Mesodermal cell (in vitro differentiated cells): ENCODE measurements at regions not wholly inside any gene's neighbourhood (a gene's known extent, or its start where the extent isn't known, plus 50 kb on each side); places are given as distances from the start of the nearest gene placed in this dataset.

Source experiments
- H3K27ac ChIP-seq: 2 replicates; pipeline ENCODE4 v1.7.0; 2013; ENCODE audit warnings: mild to moderate bottlenecking, low read depth, low read length, moderate library complexity; ENCODE audit not compliant: severe bottlenecking
- H3K36me3 ChIP-seq: 2 replicates; pipeline ENCODE4 v1.7.1; 2013; ENCODE audit warnings: mild to moderate bottlenecking, low read length, moderate library complexity; ENCODE audit not compliant: control insufficient read depth, insufficient read depth
- H3K4me1 ChIP-seq: one replicate; pipeline ENCODE4 v1.7.1; 2013; ENCODE audit warnings: mild to moderate bottlenecking, low read length; ENCODE audit not compliant: insufficient read depth, control insufficient read depth, poor library complexity, severe bottlenecking
- H3K4me3 ChIP-seq: 2 replicates; pipeline ENCODE4 v1.7.0; 2013; ENCODE audit warnings: low read length, control low read depth, mild to moderate bottlenecking; ENCODE audit not compliant: insufficient read depth, poor library complexity, severe bottlenecking; ENCODE audit errors: extremely low read depth
- H3K9me3 ChIP-seq: 2 replicates; pipeline ENCODE4 v1.7.1; 2013; ENCODE audit warnings: mild to moderate bottlenecking, low read length, moderate library complexity; ENCODE audit not compliant: control insufficient read depth
- WGBS, 2 experiments: methylation state at CpG; one replicate each; pipeline ENCODE4 v1.1.5; 2013; ENCODE audit warnings: missing lambda C conversion rate in 2 of 2; ENCODE audit not compliant: insufficient coverage in 2 of 2; 5-methylcytosine and 5-hydroxymethylcytosine counted together

DNA sequence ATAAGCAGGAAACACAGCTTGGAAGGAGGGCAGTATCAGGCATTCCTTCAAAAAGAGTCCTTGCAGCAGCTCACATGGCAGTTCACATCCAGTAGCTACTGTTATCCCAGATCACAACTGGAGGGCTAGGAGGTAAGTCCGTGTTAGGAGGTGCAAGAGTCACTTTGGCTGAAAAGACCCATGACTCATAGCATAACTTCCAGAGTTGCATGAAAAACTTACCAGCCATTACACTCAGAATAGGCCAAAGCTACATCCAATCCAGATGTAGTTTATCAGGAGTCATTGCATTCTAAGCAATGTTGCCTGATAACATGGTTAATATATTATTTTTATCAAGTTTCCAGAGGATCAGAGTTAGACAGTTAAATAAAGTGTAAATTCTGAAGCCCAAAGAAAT, 1126.4 kb upstream of the SEMA6A start:
- Histone ChIP-seq H3K9me3 (no peaks in the 10 kb centered on the region), H3K4me3 (no peak overlapping the region), H3K36me3 (no peaks in the 10 kb centered on the region), H3K27ac (no peak overlapping the region), H3K4me1 (no peaks in the 10 kb centered on the region)
- WGBS, 2 experiments = 100% methylated on average over 1 of the region's 1 CpG; no CpG with 5 or more reads in 1 of the 2 experiments

DNA sequence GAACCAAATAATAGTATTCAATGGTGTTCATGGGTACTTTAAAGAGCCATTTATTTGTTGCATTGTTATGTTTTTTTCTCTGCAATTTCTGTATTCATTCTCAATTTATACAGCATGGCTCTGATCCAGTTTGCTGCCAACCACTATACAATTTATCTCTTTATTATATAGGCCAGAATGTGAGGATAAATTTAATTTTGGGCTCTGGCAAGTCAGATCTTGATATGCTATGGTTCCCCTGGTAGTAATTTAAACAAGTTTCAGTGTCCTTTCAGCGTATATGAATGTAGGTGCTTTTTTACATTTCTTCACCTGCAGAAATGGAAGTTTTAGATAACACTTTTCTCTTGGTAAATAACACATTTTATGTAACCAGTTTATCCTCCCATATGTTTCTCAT, 1118.0 kb upstream of the SEMA6A start:
- Histone ChIP-seq H3K4me1 (no peaks in the 10 kb centered on the region), H3K4me3 (no peak overlapping the region), H3K9me3 (no peaks in the 10 kb centered on the region), H3K27ac (no peak overlapping the region), H3K36me3 (no peaks in the 10 kb centered on the region)
- WGBS, 2 experiments = no CpG with 5 or more reads among the region's 1 CpG

DNA sequence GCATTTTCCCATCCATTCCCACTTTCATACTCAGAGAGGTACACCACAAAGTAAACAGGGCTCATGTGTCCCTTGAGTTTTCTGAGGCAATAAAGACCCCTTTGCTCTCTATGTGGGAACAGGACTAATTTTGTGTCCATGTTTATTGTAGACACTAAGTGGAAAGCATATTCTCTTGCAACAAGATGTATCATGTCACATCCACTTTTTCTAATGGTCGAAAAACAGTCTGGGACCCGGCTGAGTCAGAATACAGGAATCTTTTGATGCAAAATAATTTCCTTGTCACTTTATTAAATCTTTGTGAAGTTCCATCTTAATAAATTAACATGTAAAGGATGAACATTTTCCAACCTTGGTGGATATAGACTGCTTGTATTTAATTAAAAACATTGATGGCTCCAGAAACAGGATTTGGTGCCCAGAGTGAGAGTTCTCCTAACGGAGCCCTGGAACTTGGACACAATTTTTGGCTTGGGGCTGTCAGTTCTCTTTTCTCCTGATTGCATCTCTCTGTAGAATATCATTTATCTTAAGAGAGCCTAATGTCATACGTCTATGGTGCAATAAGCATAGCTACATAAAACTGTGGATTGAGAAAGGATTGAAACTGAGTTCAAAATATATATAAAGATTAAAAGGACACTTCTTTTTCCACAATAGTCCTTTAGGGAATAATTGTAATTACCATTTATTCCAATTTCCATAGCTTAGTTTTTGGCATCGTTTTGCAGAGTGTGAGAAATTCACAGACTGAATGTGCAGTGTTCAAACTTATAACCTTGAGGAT, 1116.7 kb upstream of the SEMA6A start:
- no peaks in the 10 kb centered on the region for H3K4me1 ChIP-seq
- no peak overlapping the region for H3K27ac ChIP-seq
- no peak overlapping the region for H3K4me3 ChIP-seq
- H3K36me3 ChIP-seq = no peaks in the 10 kb centered on the region
- 88 to 100% methylated on average over 1 of the region's 5 CpGs for WGBS, 2 experiments
- no peaks in the 10 kb centered on the region for H3K9me3 ChIP-seq

DNA sequence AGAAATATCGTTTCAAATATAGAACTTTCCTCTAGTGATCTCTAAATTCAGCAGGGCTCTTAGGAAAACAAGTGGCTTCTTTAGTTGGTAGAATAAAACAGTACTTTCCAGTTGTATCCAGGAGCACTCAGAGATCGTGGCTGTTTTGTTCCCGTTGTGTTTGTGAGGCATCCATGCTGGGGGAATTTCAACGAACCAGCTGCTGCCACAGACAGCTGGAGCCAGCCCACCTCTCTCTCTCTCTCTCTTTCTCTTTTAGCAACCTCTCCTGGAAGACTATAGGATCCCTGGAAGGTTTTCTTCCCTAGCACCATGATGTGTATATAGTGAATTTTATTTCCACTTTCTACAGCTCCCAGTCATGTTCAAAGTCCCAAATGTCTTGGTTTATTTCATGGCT, 1116.0 kb upstream of the SEMA6A start:
- Histone ChIP-seq H3K36me3 (no peaks in the 10 kb centered on the region), H3K9me3 (no peaks in the 10 kb centered on the region), H3K27ac (no peak overlapping the region), H3K4me3 (no peak overlapping the region), H3K4me1 (no peaks in the 10 kb centered on the region)
- 88% methylated on average over 3 of the region's 4 CpGs; no CpG with 5 or more reads in 1 of the 2 experiments for WGBS, 2 experiments

DNA sequence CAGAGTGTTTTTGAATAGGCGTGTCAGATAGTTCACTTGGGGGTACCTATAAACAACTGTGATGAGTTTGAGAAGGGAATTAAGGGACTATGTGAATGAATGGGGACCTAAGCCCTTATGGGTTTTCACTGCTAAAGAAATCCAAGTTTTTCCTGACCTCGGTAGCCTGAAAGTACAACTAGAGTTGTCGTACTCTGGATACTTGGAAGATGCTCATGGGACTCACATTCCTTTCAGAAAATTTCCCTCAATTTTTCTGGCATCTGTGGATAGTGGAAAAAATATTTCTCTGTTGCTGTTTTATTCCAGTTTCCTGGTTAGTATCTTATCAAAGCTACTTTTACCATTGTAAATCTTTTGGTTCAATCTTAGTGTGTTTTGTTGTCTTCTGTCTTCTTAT, 1112.3 kb upstream of the SEMA6A start:
- WGBS, 2 experiments = 95 to 100% methylated on average over 2 to 3 of the region's 3 CpGs

DNA sequence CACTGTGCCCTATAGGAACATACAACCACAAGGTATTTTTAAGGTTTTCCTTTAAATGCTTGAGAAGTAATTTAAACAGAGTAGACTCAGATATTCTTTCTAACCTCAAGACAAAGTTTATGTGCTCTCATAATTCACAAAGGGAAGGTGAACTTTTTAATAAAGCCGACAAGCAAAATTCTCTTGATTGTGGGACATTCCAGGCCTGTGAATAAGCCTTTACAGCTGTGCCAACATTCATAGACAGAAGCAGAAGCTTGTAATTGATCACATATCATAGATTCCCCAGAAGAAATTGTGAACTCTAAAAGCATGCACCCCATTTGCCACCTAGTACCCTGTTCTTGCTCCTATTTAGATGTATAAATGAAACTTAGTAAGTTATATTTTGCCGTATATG, 1107.8 kb upstream of the SEMA6A start:
- 78 to 100% methylated on average over 1 of the region's 2 CpGs for WGBS, 2 experiments
- H3K4me1 ChIP-seq = no peaks in the 10 kb centered on the region
- no peaks in the 10 kb centered on the region for H3K9me3 ChIP-seq
- no peak overlapping the region for H3K4me3 ChIP-seq
- H3K27ac ChIP-seq = no peak overlapping the region
- H3K36me3 ChIP-seq = no peaks in the 10 kb centered on the region

More for the DNA sequence above, 1112.3 kb upstream of the SEMA6A start:
- Histone ChIP-seq H3K4me1 (no peaks in the 10 kb centered on the region), H3K9me3 (no peaks in the 10 kb centered on the region), H3K27ac (no peak overlapping the region), H3K36me3 (no peaks in the 10 kb centered on the region), H3K4me3 (no peak overlapping the region)

DNA sequence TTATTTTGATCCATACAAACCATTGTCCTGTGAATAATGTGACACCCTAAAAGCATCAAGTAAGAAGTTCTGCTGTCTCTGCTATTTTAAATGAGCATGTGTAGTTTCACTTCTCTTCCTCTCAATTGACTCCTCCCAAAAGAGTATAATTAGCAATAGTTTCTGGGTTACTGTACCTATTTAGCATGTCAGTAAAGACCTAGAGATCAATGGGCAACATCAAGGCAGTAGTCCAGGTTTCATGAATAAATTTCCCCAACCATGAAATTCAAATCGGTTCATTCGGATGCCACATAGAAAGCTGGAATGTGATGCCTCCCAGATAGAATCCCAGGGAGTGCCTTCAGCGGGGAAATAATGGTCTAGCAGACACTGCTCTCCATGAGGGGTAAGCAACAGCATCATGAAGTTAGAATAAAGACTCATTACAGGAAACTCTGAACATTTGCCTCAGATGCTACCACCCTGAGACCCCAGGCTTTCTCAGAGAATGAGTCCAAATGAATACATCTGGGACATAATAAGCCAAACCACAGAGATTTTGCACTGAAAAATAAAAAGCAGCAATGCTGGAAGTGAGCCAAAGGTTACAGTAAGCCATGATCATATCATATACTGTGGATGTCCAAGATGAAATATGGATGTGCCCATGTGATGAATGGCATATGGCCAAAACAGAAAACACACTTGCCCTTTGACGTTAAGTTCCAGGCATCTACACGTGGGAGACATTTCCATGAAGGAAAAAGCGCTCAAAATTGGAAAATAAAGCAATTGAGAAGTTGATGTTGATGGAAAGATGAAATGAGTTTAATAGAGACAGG, 1107.0 kb upstream of the SEMA6A start:
- Histone ChIP-seq H3K4me3 (no peak overlapping the region), H3K27ac (no peak overlapping the region), H3K4me1 (no peaks in the 10 kb centered on the region), H3K9me3 (no peaks in the 10 kb centered on the region), H3K36me3 (no peaks in the 10 kb centered on the region)
- WGBS, 2 experiments = 84 to 100% methylated on average over 3 to 5 of the region's 6 CpGs

DNA sequence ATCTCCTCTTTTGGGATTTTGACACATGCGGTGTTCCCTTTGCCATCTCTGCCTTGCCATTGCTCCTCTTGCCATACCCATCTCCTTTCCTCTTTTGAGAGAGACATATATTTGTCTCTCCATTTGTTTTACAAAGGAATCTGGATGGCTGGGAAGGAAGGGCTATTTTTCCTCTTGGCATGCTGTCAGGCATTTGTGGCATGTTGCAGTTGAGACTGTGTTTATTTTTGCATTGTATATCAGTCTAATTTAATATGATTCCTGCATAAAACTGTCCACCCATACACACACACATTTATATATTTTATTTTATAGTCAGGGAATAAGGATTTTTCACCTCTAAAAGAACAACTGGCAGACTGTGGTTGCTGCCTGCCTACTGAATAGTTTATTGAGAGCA, 1105.8 kb upstream of the SEMA6A start:
- no peaks in the 10 kb centered on the region for H3K36me3 ChIP-seq
- H3K4me3 ChIP-seq = no peak overlapping the region
- 100% methylated on average over 1 of the region's 1 CpG; no CpG with 5 or more reads in 1 of the 2 experiments for WGBS, 2 experiments
- no peak overlapping the region for H3K27ac ChIP-seq
- H3K4me1 ChIP-seq = no peaks in the 10 kb centered on the region
- H3K9me3 ChIP-seq = no peaks in the 10 kb centered on the region

DNA sequence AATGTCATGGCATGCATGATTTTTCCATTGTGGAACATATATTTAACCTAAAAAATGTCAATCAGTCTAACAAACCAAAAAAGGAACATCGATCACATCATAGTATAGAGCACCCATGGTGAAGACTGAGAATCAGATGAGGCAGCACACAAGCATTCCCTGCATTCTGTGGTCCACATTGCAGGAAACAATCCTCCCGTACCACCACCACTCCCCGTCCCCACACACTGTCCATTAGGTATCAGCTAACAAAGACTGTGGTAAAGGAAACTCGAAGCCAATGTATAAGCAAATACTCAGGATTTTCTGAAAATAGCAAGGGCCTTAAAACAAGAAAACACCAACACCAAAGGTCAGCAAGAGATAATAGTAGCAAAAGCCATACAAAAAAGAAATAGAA, 1104.4 kb upstream of the SEMA6A start:
- no peaks in the 10 kb centered on the region for H3K36me3 ChIP-seq
- WGBS, 2 experiments = 92 to 95% methylated on average over 3 to 4 of the region's 4 CpGs
- H3K9me3 ChIP-seq = no peaks in the 10 kb centered on the region
- no peak overlapping the region for H3K4me3 ChIP-seq
- no peaks in the 10 kb centered on the region for H3K4me1 ChIP-seq
- no peak overlapping the region for H3K27ac ChIP-seq

DNA sequence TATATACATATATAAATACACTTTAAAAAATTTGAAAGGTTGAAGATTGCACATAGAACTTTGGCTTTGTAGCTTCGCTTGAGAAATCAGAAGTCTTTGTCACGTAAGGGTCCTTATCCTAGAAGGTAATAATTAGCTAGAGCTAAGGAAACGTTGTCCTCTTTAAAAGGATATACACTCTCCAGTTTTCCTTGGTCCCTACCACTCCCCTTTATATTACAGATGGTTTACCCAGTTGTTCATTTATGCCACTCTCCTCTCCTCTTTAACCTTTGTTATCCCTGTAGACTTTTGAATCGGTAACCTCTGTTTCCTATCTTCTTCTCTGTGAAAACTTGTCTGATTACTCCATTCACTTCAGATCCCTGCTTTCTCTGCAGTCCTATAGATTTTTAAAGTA, 1101.0 kb upstream of the SEMA6A start:
- Histone ChIP-seq H3K4me3 (no peak overlapping the region), H3K4me1 (no peaks in the 10 kb centered on the region), H3K9me3 (no peaks in the 10 kb centered on the region), H3K27ac (no peak overlapping the region), H3K36me3 (no peaks in the 10 kb centered on the region)
- WGBS, 2 experiments = 94 to 100% methylated on average over 1 to 2 of the region's 4 CpGs

DNA sequence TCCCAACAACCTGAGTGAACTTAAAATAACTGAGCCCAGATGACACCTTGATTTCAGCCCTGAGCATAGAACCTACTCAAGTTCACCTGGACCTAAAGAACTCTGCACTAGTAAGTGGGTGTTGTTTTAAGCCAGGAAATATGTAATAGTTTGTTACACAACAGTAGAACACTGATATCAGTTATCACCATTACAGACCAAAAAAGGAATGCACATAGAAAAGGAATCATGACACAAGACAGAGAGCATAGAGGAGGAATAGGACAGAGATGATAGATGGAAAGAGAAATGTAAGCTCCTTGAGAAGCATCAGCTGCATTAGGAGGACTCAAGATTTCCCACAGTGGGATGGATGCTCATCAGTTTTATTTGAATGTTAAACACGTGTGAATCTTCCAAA, 1096.9 kb upstream of the SEMA6A start:
- no peak overlapping the region for H3K4me3 ChIP-seq

More for the DNA sequence above, 1096.9 kb upstream of the SEMA6A start:
- no CpG with 5 or more reads among the region's 1 CpG for WGBS, 2 experiments
- H3K4me1 ChIP-seq = no peaks in the 10 kb centered on the region
- H3K9me3 ChIP-seq = no peaks in the 10 kb centered on the region
- no peaks in the 10 kb centered on the region for H3K36me3 ChIP-seq
- no peak overlapping the region for H3K27ac ChIP-seq
